Ishikawa (cell line): ENCODE measurements at regions not wholly inside any gene's neighbourhood (a gene's known extent, or its start where the extent isn't known, plus 50 kb on each side); places are given as distances from the start of the nearest gene placed in this dataset.

Experiments used
- CEBPB ChIP-seq: IDR thresholded peaks from 2 replicates; pipeline ENCODE4 v1.6.1; 2012
- CREB1 ChIP-seq: IDR thresholded peaks from 2 replicates; pipeline ENCODE4 v1.6.1; 2012; ENCODE audit warnings: low read depth
- EGR1 ChIP-seq: IDR thresholded peaks from 2 replicates; pipeline ENCODE4 v1.6.1; 2012
- EP300 ChIP-seq: IDR thresholded peaks from 2 replicates; pipeline ENCODE4 v1.6.1; 2012; ENCODE audit warnings: borderline replicate concordance
- FOXM1 ChIP-seq: IDR thresholded peaks from 2 replicates; pipeline ENCODE4 v1.6.1; 2012; ENCODE audit warnings: low read depth, borderline replicate concordance
- NFIC ChIP-seq: IDR thresholded peaks from 2 replicates; pipeline ENCODE4 v1.6.1; 2012
- RAD21 ChIP-seq: IDR thresholded peaks from 2 replicates; pipeline ENCODE4 v1.6.1; 2012; ENCODE audit warnings: low read depth
- TAF1 ChIP-seq: IDR thresholded peaks from 2 replicates; pipeline ENCODE4 v1.6.1; 2012; ENCODE audit warnings: low read depth, mild to moderate bottlenecking
- TCF12 ChIP-seq: IDR thresholded peaks from 2 replicates; pipeline ENCODE4 v1.6.1; 2012; ENCODE audit warnings: low read depth
- TEAD4 ChIP-seq: IDR thresholded peaks from 2 replicates; pipeline ENCODE4 v1.6.1; 2012
- YY1 ChIP-seq: IDR thresholded peaks from 2 replicates; pipeline ENCODE4 v1.6.1; 2012; ENCODE audit warnings: low read depth
- ZBTB7A ChIP-seq: IDR thresholded peaks from 2 replicates; pipeline ENCODE4 v1.6.1; 2012; ENCODE audit warnings: low read depth
- TF ChIP-seq, protein P1 (sequence below): IDR thresholded peaks from 2 replicates; pipeline ENCODE4 v1.6.1; 2012
- TF ChIP-seq, protein P2 (sequence below): IDR thresholded peaks from 2 replicates; pipeline ENCODE4 v1.6.1; 2012; ENCODE audit warnings: low read depth, mild to moderate bottlenecking
- TF ChIP-seq, protein P3 (sequence below): IDR thresholded peaks from 2 replicates; pipeline ENCODE4 v1.6.1; 2012

DNA sequence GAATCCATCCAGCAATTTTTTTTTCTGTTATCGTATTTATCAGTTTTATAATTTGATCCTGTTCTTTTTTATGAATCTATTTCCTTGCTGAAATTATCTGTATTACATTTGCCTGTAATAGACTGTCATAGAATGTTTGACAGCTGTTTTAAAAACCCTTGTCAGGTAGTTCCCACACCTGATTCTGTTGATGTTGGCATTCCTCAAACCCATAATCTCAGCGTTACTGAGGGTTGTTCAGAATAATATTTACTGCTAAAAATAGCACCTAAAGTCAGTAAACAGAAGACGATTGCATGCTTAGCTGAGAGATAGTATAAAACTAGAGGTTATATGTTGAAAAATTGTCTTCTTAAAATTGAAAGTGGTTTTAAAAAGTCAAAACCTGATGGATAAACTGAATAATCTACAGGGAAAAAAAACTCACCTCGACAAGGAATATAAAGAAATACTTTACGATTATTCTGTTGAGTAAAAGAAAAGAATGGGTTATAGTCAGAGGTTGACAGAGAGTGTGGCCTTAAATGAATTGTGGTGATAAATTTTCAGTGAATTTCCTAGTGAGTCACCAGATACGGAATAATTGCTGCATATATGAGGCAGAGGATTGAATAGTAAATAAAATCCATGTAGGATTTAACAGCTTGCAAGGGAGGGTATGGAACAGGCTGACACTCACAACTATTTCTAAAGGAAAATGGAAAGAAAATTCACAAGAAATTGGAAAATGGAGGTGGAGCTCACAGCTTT lies 824.1 kb upstream of the IGFBP3 start:
- no peak for TF ChIP-seq FOXM1
- TF ChIP-seq TEAD4 = no peak
- no peak for TF ChIP-seq CREB1
- no peak for TF ChIP-seq RAD21

DNA sequence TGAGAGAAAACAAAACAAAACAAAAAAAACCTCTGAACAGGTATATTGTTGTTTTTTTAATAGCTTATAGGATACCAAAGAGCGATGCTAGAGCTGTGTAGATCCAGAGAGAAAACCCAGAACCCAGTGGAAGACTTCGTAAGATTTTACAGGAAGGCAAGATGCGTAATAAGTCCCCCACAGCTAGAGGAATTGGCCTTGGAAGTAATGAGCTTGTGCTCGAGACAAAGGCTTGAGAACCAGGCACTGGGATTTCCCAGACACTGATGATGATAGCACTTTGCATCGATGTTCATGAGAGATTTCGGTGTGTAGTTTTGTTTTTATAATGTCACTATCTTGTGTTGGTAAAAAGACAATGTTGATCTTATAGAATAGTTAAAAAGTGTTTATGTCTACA lies 821.5 kb upstream of the IGFBP3 start:
- TF ChIP-seq TCF12 = no peak
- TF ChIP-seq, protein P1, sequence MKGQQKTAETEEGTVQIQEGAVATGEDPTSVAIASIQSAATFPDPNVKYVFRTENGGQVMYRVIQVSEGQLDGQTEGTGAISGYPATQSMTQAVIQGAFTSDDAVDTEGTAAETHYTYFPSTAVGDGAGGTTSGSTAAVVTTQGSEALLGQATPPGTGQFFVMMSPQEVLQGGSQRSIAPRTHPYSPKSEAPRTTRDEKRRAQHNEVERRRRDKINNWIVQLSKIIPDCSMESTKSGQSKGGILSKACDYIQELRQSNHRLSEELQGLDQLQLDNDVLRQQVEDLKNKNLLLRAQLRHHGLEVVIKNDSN = no peak
- TF ChIP-seq EGR1 = no peak
- TF ChIP-seq YY1 = no peak
- TF ChIP-seq RAD21 = no peak
- TF ChIP-seq CREB1 = no peak
- TF ChIP-seq, protein P2, sequence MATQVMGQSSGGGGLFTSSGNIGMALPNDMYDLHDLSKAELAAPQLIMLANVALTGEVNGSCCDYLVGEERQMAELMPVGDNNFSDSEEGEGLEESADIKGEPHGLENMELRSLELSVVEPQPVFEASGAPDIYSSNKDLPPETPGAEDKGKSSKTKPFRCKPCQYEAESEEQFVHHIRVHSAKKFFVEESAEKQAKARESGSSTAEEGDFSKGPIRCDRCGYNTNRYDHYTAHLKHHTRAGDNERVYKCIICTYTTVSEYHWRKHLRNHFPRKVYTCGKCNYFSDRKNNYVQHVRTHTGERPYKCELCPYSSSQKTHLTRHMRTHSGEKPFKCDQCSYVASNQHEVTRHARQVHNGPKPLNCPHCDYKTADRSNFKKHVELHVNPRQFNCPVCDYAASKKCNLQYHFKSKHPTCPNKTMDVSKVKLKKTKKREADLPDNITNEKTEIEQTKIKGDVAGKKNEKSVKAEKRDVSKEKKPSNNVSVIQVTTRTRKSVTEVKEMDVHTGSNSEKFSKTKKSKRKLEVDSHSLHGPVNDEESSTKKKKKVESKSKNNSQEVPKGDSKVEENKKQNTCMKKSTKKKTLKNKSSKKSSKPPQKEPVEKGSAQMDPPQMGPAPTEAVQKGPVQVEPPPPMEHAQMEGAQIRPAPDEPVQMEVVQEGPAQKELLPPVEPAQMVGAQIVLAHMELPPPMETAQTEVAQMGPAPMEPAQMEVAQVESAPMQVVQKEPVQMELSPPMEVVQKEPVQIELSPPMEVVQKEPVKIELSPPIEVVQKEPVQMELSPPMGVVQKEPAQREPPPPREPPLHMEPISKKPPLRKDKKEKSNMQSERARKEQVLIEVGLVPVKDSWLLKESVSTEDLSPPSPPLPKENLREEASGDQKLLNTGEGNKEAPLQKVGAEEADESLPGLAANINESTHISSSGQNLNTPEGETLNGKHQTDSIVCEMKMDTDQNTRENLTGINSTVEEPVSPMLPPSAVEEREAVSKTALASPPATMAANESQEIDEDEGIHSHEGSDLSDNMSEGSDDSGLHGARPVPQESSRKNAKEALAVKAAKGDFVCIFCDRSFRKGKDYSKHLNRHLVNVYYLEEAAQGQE = no peak

DNA sequence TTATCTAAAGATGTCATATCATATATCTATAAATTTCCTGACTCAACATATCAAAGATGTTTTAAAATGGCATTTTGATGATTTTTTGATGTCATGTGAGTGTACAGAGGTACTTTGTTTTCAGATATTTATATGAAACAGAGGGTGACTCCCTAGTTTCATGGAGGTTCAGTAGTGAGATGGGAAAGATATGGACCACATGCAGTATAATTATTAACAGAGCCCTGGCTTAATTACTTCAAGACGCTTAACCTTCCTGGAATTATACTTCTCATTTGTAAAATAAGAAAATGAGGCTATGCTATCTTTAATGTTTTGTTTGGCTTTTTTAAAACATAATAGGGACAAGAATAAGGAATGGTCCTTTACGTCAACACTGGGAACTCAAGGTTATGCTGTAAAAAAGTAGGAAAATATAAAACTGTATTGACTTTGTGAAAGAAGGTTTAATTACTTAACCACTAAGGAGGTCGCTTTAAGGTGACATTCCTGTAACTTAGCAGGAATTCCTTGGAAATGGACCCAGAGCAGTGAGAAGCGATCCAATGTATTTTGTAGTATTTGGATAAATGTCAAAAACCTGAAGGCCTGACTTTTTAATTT lies 821.0 kb upstream of the IGFBP3 start:
- TF ChIP-seq NFIC = no peak
- no peak for TF ChIP-seq FOXM1
- TF ChIP-seq, protein P1 = no peak
- TF ChIP-seq ZBTB7A = no peak
- no peak for TF ChIP-seq TAF1
- TF ChIP-seq EGR1 = no peak
- no peak for TF ChIP-seq TEAD4
- no peak for TF ChIP-seq CEBPB

DNA sequence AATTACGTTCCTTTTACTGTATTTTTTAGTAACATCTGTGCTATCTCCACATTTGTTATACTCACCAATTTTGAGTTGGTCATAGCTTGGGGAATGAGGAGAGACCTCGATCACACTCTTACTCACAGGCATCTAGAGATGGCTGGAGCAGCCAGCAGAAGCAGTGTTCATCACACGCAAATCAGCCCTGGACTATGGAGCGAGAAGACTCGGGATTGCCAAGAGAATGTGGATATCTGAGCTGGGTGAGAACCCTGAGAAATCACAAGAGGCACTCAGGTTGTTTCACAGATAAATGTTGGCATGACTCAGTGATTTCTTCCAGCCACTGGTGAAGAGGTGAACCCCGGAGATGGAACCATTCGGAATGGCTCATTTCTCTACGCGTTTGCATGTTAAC lies 820.1 kb upstream of the IGFBP3 start:
- TF ChIP-seq, protein P2 = no peak
- TF ChIP-seq TEAD4 (no peak), TCF12 (no peak), EP300 (no peak), EGR1 (no peak), NFIC (no peak), FOXM1 (no peak), CREB1 (no peak), TAF1 (no peak), ZBTB7A (no peak), CEBPB (no peak), RAD21 (no peak), YY1 (no peak)
- TF ChIP-seq, protein P1 = no peak
- TF ChIP-seq, protein P3, sequence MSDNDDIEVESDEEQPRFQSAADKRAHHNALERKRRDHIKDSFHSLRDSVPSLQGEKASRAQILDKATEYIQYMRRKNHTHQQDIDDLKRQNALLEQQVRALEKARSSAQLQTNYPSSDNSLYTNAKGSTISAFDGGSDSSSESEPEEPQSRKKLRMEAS = no peak

DNA sequence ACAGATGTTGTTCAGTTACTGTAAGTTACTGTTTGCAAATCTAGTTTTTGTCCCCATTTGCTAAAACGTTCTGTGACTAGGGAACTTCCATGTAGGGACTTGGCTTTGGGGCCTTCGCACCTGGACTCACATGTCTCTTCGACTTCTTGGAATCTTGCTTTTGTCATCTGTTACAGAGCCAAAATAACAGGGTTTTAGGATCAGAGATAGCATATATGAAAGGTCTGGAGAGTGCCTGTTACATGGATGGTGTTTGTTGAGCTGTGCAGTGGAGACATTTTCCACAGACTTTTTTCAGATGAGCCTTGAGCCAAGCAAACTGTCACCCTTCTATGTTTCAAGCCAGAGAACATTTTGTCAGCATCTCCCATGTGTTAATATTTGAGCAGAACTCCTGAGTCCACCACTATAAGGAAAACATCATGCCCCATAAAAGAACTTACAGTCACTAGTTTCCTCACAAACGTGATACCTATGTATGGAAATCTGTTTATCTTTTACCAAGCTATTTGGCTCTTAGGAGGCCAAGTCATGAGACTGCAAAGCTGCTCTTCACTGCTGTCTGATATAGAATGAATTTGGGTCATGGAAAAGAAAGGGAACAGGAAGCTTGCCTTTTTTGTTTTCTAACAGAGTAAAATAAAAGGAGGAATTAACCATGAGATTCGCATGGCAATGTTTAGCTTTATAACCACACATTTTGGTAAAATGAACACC lies 818.6 kb upstream of the IGFBP3 start:
- TF ChIP-seq YY1 = no peak
- no peak for TF ChIP-seq NFIC
- TF ChIP-seq TAF1 = no peak
- no peak for TF ChIP-seq CEBPB
- no peak for TF ChIP-seq RAD21
- no peak for TF ChIP-seq EGR1
- TF ChIP-seq FOXM1 = no peak
- TF ChIP-seq, protein P2 = no peak
- TF ChIP-seq CREB1 = no peak
